H1 (cell line): ENCODE measurements at regions not wholly inside any gene's neighbourhood (a gene's known extent, or its start where the extent isn't known, plus 50 kb on each side); places are given as distances from the start of the nearest gene placed in this dataset.

Experiments
- GABPA ChIP-seq: IDR thresholded peaks from 2 replicates; pipeline ENCODE4 v1.6.1; 2011; ENCODE audit warnings: mild to moderate bottlenecking, low read length, moderate library complexity, borderline replicate concordance; ENCODE audit not compliant: insufficient read depth
- JUND ChIP-seq: IDR thresholded peaks from 2 replicates; pipeline ENCODE4 v1.6.1; 2011; ENCODE audit warnings: mild to moderate bottlenecking, improper control_type of control experiment, low read length
- KDM1A ChIP-seq: fragments of 200-600, 300-600 bp; sonication (generic); IDR thresholded peaks from 2 replicates; pipeline ENCODE4 v1.7.1; 2016; ENCODE audit warnings: mild to moderate bottlenecking, low read length, borderline replicate concordance
- RNF2 ChIP-seq: fragments of 200-900, 300-1000 bp; sonication (generic); IDR thresholded peaks from 2 replicates; pipeline ENCODE4 v1.7.1; 2016; ENCODE audit warnings: borderline replicate concordance, low read depth, mild to moderate bottlenecking, antibody characterized with exemption, low read length; ENCODE audit not compliant: poor library complexity, severe bottlenecking; ENCODE audit errors: missing control alignments

GRCh38 chr14:42806909-42807315 is 1200.2 kb downstream of the LRFN5 start (continued):
- TF ChIP-seq JUND (no peak), KDM1A (no peak), GABPA (no peak), RNF2 (no peak)
